ENCODE measurements at regions not wholly inside any gene's neighbourhood (a gene's known extent, or its start where the extent isn't known, plus 50 kb on each side); places are given as distances from the start of the nearest gene placed in this dataset.

DNA sequence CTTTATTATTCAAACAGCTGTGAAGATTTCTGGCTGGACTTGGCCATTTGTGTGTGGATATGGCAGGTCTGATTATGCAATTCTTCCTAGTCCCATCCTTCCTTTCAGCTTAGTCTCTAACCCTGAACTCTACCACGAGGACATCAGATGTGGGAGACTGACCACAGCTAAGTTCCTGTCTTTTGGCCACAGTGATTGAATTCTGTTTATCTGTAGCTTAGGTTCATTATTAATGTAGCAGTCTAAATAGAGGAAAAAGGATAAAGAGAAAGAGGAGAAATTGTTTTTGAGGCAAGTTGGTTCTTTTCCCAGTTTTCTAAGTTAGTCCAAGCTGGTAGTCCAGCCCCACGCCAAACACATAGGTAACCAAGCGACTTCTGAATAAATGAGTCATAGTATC is 598.9 kb downstream of the RFPL4B start:
- TF ChIP-seq, protein P1, sequence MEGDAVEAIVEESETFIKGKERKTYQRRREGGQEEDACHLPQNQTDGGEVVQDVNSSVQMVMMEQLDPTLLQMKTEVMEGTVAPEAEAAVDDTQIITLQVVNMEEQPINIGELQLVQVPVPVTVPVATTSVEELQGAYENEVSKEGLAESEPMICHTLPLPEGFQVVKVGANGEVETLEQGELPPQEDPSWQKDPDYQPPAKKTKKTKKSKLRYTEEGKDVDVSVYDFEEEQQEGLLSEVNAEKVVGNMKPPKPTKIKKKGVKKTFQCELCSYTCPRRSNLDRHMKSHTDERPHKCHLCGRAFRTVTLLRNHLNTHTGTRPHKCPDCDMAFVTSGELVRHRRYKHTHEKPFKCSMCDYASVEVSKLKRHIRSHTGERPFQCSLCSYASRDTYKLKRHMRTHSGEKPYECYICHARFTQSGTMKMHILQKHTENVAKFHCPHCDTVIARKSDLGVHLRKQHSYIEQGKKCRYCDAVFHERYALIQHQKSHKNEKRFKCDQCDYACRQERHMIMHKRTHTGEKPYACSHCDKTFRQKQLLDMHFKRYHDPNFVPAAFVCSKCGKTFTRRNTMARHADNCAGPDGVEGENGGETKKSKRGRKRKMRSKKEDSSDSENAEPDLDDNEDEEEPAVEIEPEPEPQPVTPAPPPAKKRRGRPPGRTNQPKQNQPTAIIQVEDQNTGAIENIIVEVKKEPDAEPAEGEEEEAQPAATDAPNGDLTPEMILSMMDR (IDR thresholded peaks at IDR 0.05): no peak

DNA sequence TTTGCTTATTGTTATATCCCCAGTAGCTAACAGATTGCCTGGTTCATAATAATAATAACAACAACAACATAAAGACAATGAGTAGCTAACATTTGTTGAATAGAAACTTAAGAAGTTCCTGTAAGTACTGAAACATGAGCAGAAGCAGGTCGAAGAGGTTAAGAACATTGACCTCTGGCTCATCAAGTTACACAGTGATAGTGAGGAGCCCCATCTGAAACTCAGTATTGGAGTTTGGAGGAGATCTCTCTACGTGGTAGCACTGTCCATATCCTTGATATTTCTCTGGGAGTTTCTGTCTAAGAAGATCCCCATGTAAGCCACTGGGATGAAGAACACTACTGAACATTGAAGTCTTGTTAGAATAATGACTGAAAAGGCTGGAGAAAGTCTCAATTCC is 600.4 kb downstream of the RFPL4B start:
- TF ChIP-seq, protein P1 (IDR thresholded peaks at IDR 0.05): no peak

DNA sequence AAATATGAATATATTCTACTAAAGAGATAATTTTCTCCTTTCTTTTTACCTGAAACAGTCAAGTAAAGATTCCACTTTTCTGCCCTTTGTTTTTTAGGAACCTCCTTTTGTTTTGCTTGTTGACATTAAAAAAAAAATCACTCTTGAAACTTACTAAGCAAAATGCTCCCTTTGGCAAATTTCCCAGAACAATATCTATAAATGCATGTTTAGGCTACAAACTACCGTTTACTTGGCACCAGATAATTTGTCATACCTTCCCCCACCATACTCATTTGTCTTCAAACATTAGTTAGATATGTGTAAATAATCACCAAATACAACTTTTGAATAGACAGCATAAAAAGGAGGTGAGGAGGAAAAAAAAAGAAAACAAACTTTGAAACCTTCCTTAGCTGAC is 604.7 kb downstream of the RFPL4B start:
- TF ChIP-seq, protein P1 (IDR thresholded peaks at IDR 0.05): no peak

DNA sequence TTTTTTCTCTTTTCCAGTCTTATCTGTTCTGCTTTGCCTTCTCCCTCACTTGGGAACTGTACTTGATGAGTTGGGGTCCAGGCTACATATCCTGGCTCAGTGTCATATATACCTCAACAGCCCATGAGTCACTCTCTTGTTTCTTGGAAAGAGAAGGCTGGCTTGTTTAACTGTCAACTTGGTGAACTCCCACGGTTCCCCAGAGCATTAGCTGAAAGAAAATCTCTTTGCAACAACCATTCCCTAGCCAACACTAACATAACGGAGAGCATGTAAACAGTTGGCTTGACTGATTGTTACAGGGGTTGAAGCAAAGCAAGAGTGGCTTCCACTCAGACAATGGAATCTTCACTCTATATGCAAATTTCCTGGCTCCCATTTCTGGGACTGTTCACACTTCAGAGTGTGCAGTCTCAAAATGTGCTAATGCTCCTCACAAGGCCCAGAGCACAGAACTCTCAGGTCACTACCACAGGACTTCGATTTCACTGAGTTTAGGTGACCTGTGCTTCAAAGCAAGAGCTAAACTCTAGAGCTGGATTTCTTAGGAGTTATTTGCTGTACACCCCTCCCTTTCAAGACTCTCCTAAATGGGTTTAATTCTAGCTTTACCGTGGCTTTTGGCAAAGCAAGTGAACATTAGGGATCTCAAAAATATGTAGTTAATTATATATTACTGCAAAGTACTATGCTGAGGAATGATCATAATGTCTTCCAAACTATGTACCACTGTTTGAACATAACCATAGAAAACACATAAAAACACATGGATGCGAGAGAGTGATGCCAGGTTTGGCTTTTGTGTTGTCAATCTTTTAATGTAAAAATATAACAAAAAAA is 609.8 kb downstream of the RFPL4B start:
- TF ChIP-seq, protein P1 (IDR thresholded peaks at IDR 0.05): no peak

DNA sequence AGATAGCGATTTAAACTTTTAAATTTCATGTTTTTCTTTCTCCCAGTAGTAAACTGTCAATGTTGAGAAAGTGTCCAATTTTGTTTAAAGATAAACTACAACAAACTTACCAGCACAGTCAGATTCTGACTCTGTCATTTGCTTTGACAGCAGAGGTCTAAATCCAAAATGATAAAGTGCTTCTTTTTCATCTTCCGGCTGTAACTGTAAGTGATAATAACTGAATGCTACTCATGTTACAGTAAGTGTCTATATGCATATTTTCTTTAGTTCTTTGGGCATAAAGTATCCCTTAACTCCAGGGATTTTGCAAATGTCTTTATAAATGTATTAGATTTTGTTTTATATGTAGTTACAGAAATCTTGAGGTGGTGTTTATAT is 610.4 kb downstream of the RFPL4B start:
- TF ChIP-seq, protein P1 (IDR thresholded peaks at IDR 0.05): no peak

DNA sequence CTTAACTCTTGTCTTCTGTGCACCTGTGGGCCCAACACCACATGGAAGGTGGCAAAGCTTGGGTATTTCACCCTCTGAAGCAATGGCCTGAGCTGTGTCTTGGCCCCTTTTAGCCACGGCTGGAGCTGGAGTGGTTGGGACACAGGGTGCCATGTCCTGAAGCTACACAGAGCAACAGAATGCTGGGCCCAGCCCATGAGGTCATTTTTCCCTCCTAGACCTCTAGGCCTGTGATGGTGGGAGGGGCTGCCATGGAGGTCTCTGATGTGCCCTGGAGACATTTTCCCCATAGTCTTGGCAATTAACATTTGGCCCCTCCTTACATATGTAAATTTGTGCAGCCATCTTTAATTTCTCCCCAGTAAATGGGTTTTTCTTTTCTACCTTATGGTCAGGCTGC is 620.8 kb downstream of the RFPL4B start:
- TF ChIP-seq, protein P1 (IDR thresholded peaks at IDR 0.05): no peak

DNA sequence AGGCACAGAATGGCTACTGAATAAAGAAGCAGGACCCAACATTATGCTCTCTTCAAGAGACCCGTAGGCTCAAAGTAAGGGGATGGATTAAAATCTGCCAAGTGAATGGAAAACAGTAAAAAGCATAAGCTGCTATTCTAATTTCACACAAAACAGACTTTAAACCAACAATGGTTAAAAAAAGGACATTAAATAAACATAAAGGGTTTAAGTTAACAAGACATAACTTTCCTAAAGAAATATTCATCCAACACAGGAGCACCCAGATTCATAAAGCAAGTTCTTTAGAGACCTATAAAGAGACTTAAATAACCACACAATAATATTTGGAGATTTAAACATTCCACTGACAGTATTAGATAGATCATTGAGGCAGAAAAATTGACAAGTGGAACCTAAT is 624.5 kb downstream of the RFPL4B start:
- TF ChIP-seq, protein P1 (IDR thresholded peaks at IDR 0.05): no peak
